MM.1S (cell line): ENCODE measurements at regions not wholly inside any gene's neighbourhood (a gene's known extent, or its start where the extent isn't known, plus 50 kb on each side); places are given as distances from the start of the nearest gene placed in this dataset.

ENCODE experiments used
- DNase-seq: peaks from one replicate; pipeline ENCODE4 v3.0.0-alpha.2; 2015
- H2AFZ ChIP-seq: fragments of 300-600 bp; sonication (generic); 2 replicates; pipeline ENCODE4 v1.6.0; 2016; ENCODE audit warnings: antibody characterized with exemption, low read length
- H3F3A ChIP-seq: fragments of 300-600 bp; sonication (generic); 2 replicates; pipeline ENCODE4 v1.6.1; 2016; ENCODE audit warnings: mild to moderate bottlenecking, antibody characterized with exemption, low read length, moderate library complexity, mixed read lengths; ENCODE audit not compliant: insufficient read depth
- H3K27ac ChIP-seq: fragments of 300-600 bp; sonication (generic); 2 replicates; pipeline ENCODE4 v1.5.1; 2016; ENCODE audit warnings: mild to moderate bottlenecking, low read length
- H3K27me3 ChIP-seq: fragments of 300-600 bp; sonication (generic); replicated peaks from 2 replicates; pipeline ENCODE4 v1.6.0; 2016; ENCODE audit warnings: low read length; ENCODE audit not compliant: insufficient read depth
- H3K36me3 ChIP-seq: fragments of 300-600 bp; sonication (generic); replicated peaks from 2 replicates; pipeline ENCODE4 v1.6.1; 2016; ENCODE audit warnings: mild to moderate bottlenecking, low read length, mixed read lengths; ENCODE audit not compliant: insufficient read depth
- H3K4me1 ChIP-seq: fragments of 300-600 bp; sonication (generic); 2 replicates; pipeline ENCODE4 v1.6.1; 2016; ENCODE audit warnings: low read length, mixed read lengths
- H3K4me2 ChIP-seq: fragments of 300-600 bp; sonication (generic); 2 replicates; pipeline ENCODE4 v1.6.0; 2016; ENCODE audit warnings: low read depth, low read length
- H3K4me3 ChIP-seq: fragments of 300-600 bp; sonication (generic); 2 replicates; pipeline ENCODE4 v1.5.1; 2016; ENCODE audit warnings: low read length, mixed read lengths
- H3K79me2 ChIP-seq: fragments of 300-600 bp; sonication (generic); 2 replicates; pipeline ENCODE4 v1.6.1; 2016; ENCODE audit warnings: mixed run types, low read length, mixed read lengths
- H3K9ac ChIP-seq: fragments of 300-600 bp; sonication (generic); 2 replicates; pipeline ENCODE4 v1.6.1; 2016; ENCODE audit warnings: low read length, mixed read lengths
- H3K9me2 ChIP-seq: fragments of 300-600 bp; sonication (generic); replicated peaks from 2 replicates; pipeline ENCODE4 v1.6.1; 2016; ENCODE audit warnings: mild to moderate bottlenecking, low read length, mixed read lengths; ENCODE audit not compliant: insufficient read depth
- H3K9me3 ChIP-seq: fragments of 300-600 bp; sonication (generic); replicated peaks from 2 replicates; pipeline ENCODE4 v1.6.1; 2016; ENCODE audit warnings: mild to moderate bottlenecking, low read length, mixed read lengths; ENCODE audit not compliant: insufficient read depth
- H4K20me1 ChIP-seq: fragments of 300-600 bp; sonication (generic); 2 replicates; pipeline ENCODE4 v1.6.1; 2016; ENCODE audit warnings: mild to moderate bottlenecking, low read length, moderate library complexity, mixed read lengths; ENCODE audit not compliant: insufficient read depth
- EZH2 ChIP-seq: fragments of 300-600 bp; sonication (generic); optimal IDR thresholded peaks from 2 replicates; pipeline ENCODE3; 2017; ENCODE audit warnings: low read depth, mild to moderate bottlenecking, antibody characterized with exemption, low read length, mixed read lengths
- EZH2phosphoT487 ChIP-seq: fragments of 300-600 bp; sonication (generic); IDR thresholded peaks from 2 replicates; pipeline ENCODE4 v1.6.1; 2018; ENCODE audit warnings: antibody characterized with exemption, low read length
- TF ChIP-seq, protein P1 (sequence below): fragments of 300-600 bp; sonication (generic); IDR thresholded peaks from 2 replicates; pipeline ENCODE4 v1.5.1; 2016; ENCODE audit warnings: antibody characterized with exemption, low read length, mixed read lengths

DNA sequence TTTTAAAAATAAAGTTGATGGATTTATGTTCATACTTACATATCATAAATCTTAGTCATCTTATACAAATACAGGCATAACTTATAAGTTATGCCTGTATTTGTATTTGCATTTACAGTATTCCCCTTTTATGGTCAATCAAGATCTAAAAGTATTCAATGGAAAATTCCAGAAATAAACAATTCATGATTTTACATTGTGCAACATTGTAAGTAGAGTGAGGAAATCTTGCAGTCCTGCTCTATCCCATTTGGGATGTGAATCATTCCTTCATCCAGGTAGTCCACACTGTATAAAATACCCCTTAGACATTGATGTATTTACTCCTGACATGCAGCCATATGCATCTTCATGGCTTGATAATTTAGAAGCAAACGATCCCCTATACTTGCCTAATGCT is 795.3 kb downstream of the SLITRK1 start:
- no peaks in the 10 kb centered on the region for H3K27me3 ChIP-seq
- no peaks in the 10 kb centered on the region for H3K36me3 ChIP-seq

DNA sequence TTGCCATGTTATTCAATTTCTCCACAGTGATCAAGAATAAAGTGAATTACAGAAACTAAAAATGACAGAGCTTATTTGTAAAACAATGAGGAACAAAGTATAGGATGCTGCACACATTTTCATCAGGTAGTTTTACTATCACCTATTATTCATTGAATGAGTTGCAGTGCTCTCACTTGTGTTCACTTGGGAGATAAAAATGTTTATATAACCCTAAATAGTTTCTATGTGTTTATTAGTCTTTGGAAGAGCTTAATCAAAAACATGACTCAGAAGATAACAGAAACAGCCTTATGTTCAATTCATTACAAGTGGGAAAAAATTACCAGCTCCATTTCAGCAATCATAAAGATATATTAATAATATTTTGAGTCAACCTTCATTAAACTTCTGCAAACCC is 796.2 kb downstream of the SLITRK1 start:
- Histone ChIP-seq H4K20me1 (no peaks in the 10 kb centered on the region), H3K4me2 (no peak overlapping the region), H3K27ac (no peak overlapping the region), H3K79me2 (no peaks in the 10 kb centered on the region), H3K9me2 (no peaks in the 10 kb centered on the region), H3K4me1 (no peaks in the 10 kb centered on the region), H3K9me3 (no peaks in the 10 kb centered on the region), H3K9ac (no peak overlapping the region), H3K36me3 (no peaks in the 10 kb centered on the region), H3K4me3 (no peak overlapping the region), H3K27me3 (no peaks in the 10 kb centered on the region), H2AFZ (no peak overlapping the region), H3F3A (no peaks in the 10 kb centered on the region)
- TF ChIP-seq, protein P1, sequence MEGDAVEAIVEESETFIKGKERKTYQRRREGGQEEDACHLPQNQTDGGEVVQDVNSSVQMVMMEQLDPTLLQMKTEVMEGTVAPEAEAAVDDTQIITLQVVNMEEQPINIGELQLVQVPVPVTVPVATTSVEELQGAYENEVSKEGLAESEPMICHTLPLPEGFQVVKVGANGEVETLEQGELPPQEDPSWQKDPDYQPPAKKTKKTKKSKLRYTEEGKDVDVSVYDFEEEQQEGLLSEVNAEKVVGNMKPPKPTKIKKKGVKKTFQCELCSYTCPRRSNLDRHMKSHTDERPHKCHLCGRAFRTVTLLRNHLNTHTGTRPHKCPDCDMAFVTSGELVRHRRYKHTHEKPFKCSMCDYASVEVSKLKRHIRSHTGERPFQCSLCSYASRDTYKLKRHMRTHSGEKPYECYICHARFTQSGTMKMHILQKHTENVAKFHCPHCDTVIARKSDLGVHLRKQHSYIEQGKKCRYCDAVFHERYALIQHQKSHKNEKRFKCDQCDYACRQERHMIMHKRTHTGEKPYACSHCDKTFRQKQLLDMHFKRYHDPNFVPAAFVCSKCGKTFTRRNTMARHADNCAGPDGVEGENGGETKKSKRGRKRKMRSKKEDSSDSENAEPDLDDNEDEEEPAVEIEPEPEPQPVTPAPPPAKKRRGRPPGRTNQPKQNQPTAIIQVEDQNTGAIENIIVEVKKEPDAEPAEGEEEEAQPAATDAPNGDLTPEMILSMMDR = no peak
- TF ChIP-seq EZH2 (no peak), EZH2phosphoT487 (no peak)
- DNase-seq = no peak

More for the DNA sequence above, 795.3 kb downstream of the SLITRK1 start:
- H4K20me1 ChIP-seq = no peaks in the 10 kb centered on the region
- no peaks in the 10 kb centered on the region for H3K9me3 ChIP-seq
- no peak overlapping the region for H3K9ac ChIP-seq
- H3K79me2 ChIP-seq = no peaks in the 10 kb centered on the region
- no peak overlapping the region for H3K27ac ChIP-seq
- no peak overlapping the region for H3K4me2 ChIP-seq
- no peaks in the 10 kb centered on the region for H3K9me2 ChIP-seq
- no peak overlapping the region for H2AFZ ChIP-seq
- TF ChIP-seq EZH2phosphoT487 (no peak), EZH2 (no peak)
- TF ChIP-seq, protein P1 = no peak
- H3K4me3 ChIP-seq = no peak overlapping the region
- H3K4me1 ChIP-seq = no peaks in the 10 kb centered on the region
- no peaks in the 10 kb centered on the region for H3F3A ChIP-seq
- DNase-seq = no peak

DNA sequence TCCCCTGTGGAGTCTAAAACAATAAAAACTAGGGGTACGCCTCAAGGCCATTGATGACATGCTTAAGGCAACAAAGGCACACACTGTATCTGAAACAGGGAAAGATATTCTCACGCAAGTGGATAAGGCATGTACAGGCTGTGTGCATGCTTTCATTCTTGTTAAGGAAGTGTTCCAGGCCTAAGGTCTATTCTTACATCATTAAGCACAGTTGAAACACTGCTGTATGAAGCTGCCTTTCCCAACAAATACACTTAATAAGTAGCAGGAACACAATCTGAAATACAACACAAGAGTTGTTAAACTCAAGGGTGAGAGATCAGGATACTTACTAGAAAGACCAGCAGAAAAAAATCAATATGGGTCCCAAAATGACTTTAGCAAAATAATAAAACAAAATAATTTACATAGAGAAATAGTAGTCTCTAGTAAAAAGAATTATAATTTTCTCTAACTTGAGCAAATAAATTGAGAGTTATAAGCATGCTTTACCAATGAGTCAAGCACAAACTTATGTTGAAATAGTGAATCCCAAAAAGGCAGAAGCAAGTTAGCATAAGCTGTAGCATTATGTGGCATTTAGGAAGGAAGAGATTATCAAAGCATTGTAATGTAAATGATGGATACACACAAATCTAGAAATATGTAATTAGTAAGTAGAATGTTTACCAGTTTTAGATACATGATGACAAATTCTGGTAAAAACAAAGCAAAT is 796.9 kb downstream of the SLITRK1 start:
- Histone ChIP-seq H4K20me1 (no peaks in the 10 kb centered on the region), H3K36me3 (no peaks in the 10 kb centered on the region), H2AFZ (no peak overlapping the region), H3K79me2 (no peaks in the 10 kb centered on the region), H3K4me3 (no peak overlapping the region), H3K9me2 (no peaks in the 10 kb centered on the region), H3K4me2 (no peak overlapping the region), H3K9me3 (no peaks in the 10 kb centered on the region), H3K27ac (no peak overlapping the region), H3F3A (no peaks in the 10 kb centered on the region), H3K4me1 (no peaks in the 10 kb centered on the region), H3K9ac (no peak overlapping the region), H3K27me3 (no peaks in the 10 kb centered on the region)
- no peak for DNase-seq
- TF ChIP-seq, protein P1 = no peak
- no peak for TF ChIP-seq EZH2phosphoT487
